Trophoblast cell (in vitro differentiated cells and primary cell): ENCODE measurements at regions not wholly inside any gene's neighbourhood (a gene's known extent, or its start where the extent isn't known, plus 50 kb on each side); places are given as distances from the start of the nearest gene placed in this dataset.

Experiments used
- DNase-seq, 2 donors: peaks; one replicate each; pipeline ENCODE4 v3.0.0-alpha.2; 2016
- H2AFZ ChIP-seq: 2 replicates; pipeline ENCODE4 v1.6.1; 2013; ENCODE audit warnings: low read length, moderate library complexity, mild to moderate bottlenecking; ENCODE audit not compliant: insufficient read depth, poor library complexity
- H2AK5ac ChIP-seq: 2 replicates; pipeline ENCODE4 v1.6.1; 2013; ENCODE audit warnings: mild to moderate bottlenecking, low read length
- H2BK120ac ChIP-seq: 2 replicates; pipeline ENCODE4 v1.6.1; 2013; ENCODE audit warnings: low read length, mild to moderate bottlenecking, moderate library complexity; ENCODE audit not compliant: insufficient read depth, poor library complexity
- H2BK12ac ChIP-seq: 2 replicates; pipeline ENCODE4 v1.6.1; 2013; ENCODE audit warnings: mild to moderate bottlenecking, low read length, moderate library complexity
- H2BK5ac ChIP-seq: 2 replicates; pipeline ENCODE4 v1.6.1; 2013; ENCODE audit warnings: low read length, low read depth, moderate library complexity, mild to moderate bottlenecking; ENCODE audit not compliant: poor library complexity
- H3K14ac ChIP-seq: 2 replicates; pipeline ENCODE4 v1.6.1; 2013; ENCODE audit warnings: mild to moderate bottlenecking, low read length
- H3K18ac ChIP-seq: 2 replicates; pipeline ENCODE4 v1.6.1; 2013; ENCODE audit warnings: mild to moderate bottlenecking, low read length
- H3K23ac ChIP-seq: 2 replicates; pipeline ENCODE4 v1.6.1; 2013; ENCODE audit warnings: low read length
- H3K27ac ChIP-seq: 2 replicates; pipeline ENCODE4 v1.5.1; 2013; ENCODE audit warnings: low read depth, mild to moderate bottlenecking, inconsistent platforms, low read length, moderate library complexity
- H3K27me3 ChIP-seq: 2 replicates; pipeline ENCODE4 v1.6.1; 2013; ENCODE audit warnings: inconsistent platforms, mild to moderate bottlenecking, low read length, moderate library complexity; ENCODE audit not compliant: insufficient read depth
- H3K36me3 ChIP-seq, 2 experiments: 1 replicate in 1 of 2; 2 replicates in 1 of 2; pipeline ENCODE4 v1.6.1; 2013; ENCODE audit warnings: low read length in 2 of 2, mild to moderate bottlenecking in 2 of 2, moderate library complexity in 1 of 2; ENCODE audit not compliant: insufficient read depth in 2 of 2, control insufficient read depth in 1 of 2
- H3K4ac ChIP-seq: 2 replicates; pipeline ENCODE4 v1.6.1; 2013; ENCODE audit warnings: low read depth, mild to moderate bottlenecking, low read length, moderate library complexity
- H3K4me1 ChIP-seq, 2 experiments: 1 replicate in 1 of 2; 2 replicates in 1 of 2; pipeline ENCODE4 v1.6.1; 2013; ENCODE audit warnings: low read length in 2 of 2, mild to moderate bottlenecking in 2 of 2, moderate library complexity in 1 of 2; ENCODE audit not compliant: insufficient read depth in 2 of 2, control insufficient read depth in 1 of 2
- H3K4me2 ChIP-seq: 2 replicates; pipeline ENCODE4 v1.6.1; 2013; ENCODE audit warnings: inconsistent platforms, mild to moderate bottlenecking, low read length, moderate library complexity
- H3K4me3 ChIP-seq: 2 replicates; pipeline ENCODE4 v1.5.1; 2013; ENCODE audit warnings: mild to moderate bottlenecking, low read depth, low read length, inconsistent platforms
- H3K79me1 ChIP-seq: one replicate; pipeline ENCODE4 v1.6.1; 2013; ENCODE audit warnings: low read length
- H3K79me2 ChIP-seq: 2 replicates; pipeline ENCODE4 v1.6.1; 2013; ENCODE audit warnings: low read length, mild to moderate bottlenecking; ENCODE audit not compliant: control insufficient read depth, insufficient read depth, poor library complexity
- H3K9ac ChIP-seq: 2 replicates; pipeline ENCODE4 v1.6.1; 2013; ENCODE audit warnings: mild to moderate bottlenecking, low read length
- H3K9me3 ChIP-seq: 2 replicates; pipeline ENCODE4 v1.6.1; 2013; ENCODE audit warnings: low read depth, mild to moderate bottlenecking, control low read depth, inconsistent platforms, low read length; ENCODE audit not compliant: insufficient read depth
- H4K12ac ChIP-seq: 2 replicates; pipeline ENCODE4 v1.6.1; 2013; ENCODE audit warnings: low read depth, mild to moderate bottlenecking, low read length, moderate library complexity
- H4K8ac ChIP-seq: 2 replicates; pipeline ENCODE4 v1.6.1; 2013; ENCODE audit warnings: low read depth, mild to moderate bottlenecking, low read length, moderate library complexity
- H4K91ac ChIP-seq: one replicate; pipeline ENCODE4 v1.6.1; 2013; ENCODE audit warnings: low read depth, mild to moderate bottlenecking, low read length, moderate library complexity
- WGBS: extraction: QIAGEN DNeasy Blood & Tissue Kit; methylation state at CpG from one replicate; pipeline ENCODE4 v1.1.7; 2013; ENCODE audit warnings: missing lambda C conversion rate; ENCODE audit not compliant: insufficient read length, insufficient coverage; ENCODE audit errors: extremely low coverage; 5-methylcytosine and 5-hydroxymethylcytosine counted together

DNA sequence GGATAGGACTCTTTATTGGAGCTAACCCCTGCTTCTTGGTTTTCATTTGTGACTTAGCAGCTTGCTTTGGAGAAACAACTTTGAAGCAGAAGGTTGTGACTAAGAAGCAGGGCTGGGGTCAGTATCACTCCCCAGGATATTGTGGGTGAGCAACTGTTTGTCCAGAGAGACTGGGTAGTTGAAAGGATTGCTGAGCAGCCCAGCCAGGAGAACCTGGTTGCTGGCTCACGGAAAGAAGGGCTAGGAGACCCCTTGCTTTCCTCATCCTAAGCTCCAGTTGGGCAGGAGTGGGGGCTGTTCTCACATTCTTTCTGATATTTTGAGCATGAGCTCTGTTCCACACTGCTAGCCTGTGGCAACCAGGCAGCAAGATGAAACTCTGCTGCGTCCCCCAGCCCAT is 151.2 kb downstream of the CBLN1 start:
- no peak overlapping the region for H2BK12ac ChIP-seq
- no peak overlapping the region for H3K4me2 ChIP-seq
- H3K23ac ChIP-seq = no peak overlapping the region
- H3K18ac ChIP-seq = no peak overlapping the region
- no peak overlapping the region for H3K4me3 ChIP-seq
- WGBS = no CpG with 5 or more reads among the region's 2 CpGs
- no peak overlapping the region for H4K8ac ChIP-seq
- no peaks in the 10 kb centered on the region for H3K4me1 ChIP-seq
- no peaks in the 10 kb centered on the region for H3K79me2 ChIP-seq
- no peaks in the 10 kb centered on the region for H3K9me3 ChIP-seq
- no peaks in the 10 kb centered on the region for H3K27me3 ChIP-seq
- no peak overlapping the region for H2AFZ ChIP-seq
- H2BK120ac ChIP-seq = no peak overlapping the region
- DNase-seq = no peak
- H4K12ac ChIP-seq = no peak overlapping the region
- no peaks in the 10 kb centered on the region for H3K36me3 ChIP-seq
- H3K79me1 ChIP-seq = no peaks in the 10 kb centered on the region
- H2BK5ac ChIP-seq = no peak overlapping the region
- no peak overlapping the region for H3K9ac ChIP-seq
- H3K4ac ChIP-seq = no peak overlapping the region
- H3K14ac ChIP-seq = no peak overlapping the region
- no peak overlapping the region for H3K27ac ChIP-seq
- no peak overlapping the region for H4K91ac ChIP-seq
- H2AK5ac ChIP-seq = no peak overlapping the region

GRCh38 chr16:49129935-49130334 is 151.7 kb downstream of the CBLN1 start:
- Histone ChIP-seq H3K14ac (no peak overlapping the region), H3K23ac (no peak overlapping the region), H2AK5ac (no peak overlapping the region), H2BK12ac (no peak overlapping the region), H3K9me3 (no peaks in the 10 kb centered on the region), H2AFZ (no peak overlapping the region), H3K9ac (no peak overlapping the region), H3K4ac (no peak overlapping the region), H3K36me3 (no peaks in the 10 kb centered on the region), H4K91ac (no peak overlapping the region), H3K4me1 (no peaks in the 10 kb centered on the region), H3K27ac (no peak overlapping the region), H3K18ac (no peak overlapping the region), H3K4me3 (no peak overlapping the region), H2BK5ac (no peak overlapping the region), H4K12ac (no peak overlapping the region), H3K27me3 (no peaks in the 10 kb centered on the region), H3K79me2 (no peaks in the 10 kb centered on the region), H3K79me1 (no peaks in the 10 kb centered on the region), H2BK120ac (no peak overlapping the region), H3K4me2 (no peak overlapping the region), H4K8ac (no peak overlapping the region)
- DNase-seq = no peak
- no CpG with 5 or more reads among the region's 1 CpG for WGBS

DNA sequence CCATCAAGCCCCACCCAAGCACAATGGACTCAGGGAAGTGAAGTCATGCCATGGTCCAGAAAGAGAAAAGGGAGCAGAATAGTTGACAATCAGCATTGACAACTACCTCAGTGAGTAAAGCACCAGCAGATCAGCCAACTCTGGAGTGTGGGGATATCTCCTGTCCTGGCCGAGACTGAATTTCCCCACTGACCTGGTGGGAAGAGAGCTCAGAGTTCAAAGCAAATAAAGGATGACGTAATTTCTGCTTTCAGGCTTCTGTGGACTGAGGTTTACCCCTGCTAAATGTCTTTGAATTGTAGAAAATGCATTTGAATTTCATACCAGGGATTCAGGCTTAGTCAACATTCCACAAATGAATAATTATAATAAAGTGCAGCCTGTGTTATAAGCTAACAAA is 152.9 kb downstream of the CBLN1 start:
- no peak overlapping the region for H4K8ac ChIP-seq
- no peak overlapping the region for H3K4ac ChIP-seq
- H3K18ac ChIP-seq = no peak overlapping the region
- H3K4me1 ChIP-seq = no peaks in the 10 kb centered on the region
- no peaks in the 10 kb centered on the region for H3K27me3 ChIP-seq
- no peak for DNase-seq
- H3K9ac ChIP-seq = no peak overlapping the region
- no peak overlapping the region for H3K23ac ChIP-seq
- H3K79me2 ChIP-seq = no peaks in the 10 kb centered on the region
- H3K79me1 ChIP-seq = no peaks in the 10 kb centered on the region
- H3K9me3 ChIP-seq = no peaks in the 10 kb centered on the region
- H3K14ac ChIP-seq = no peak overlapping the region
- H3K4me3 ChIP-seq = no peak overlapping the region
- H2AFZ ChIP-seq = no peak overlapping the region
- H3K4me2 ChIP-seq = no peak overlapping the region
- no peak overlapping the region for H2AK5ac ChIP-seq
- H2BK12ac ChIP-seq = no peak overlapping the region
- no CpG with 5 or more reads among the region's 2 CpGs for WGBS
- H3K36me3 ChIP-seq = no peaks in the 10 kb centered on the region
- no peak overlapping the region for H3K27ac ChIP-seq
- no peak overlapping the region for H2BK5ac ChIP-seq
- H4K91ac ChIP-seq = no peak overlapping the region
- no peak overlapping the region for H2BK120ac ChIP-seq
- H4K12ac ChIP-seq = no peak overlapping the region

- no peaks in the 10 kb centered on the region for H3K4me1 ChIP-seq
- H4K8ac ChIP-seq = no peak overlapping the region
- H3K27ac ChIP-seq = no peak overlapping the region
- H2BK5ac ChIP-seq = no peak overlapping the region
- H2BK120ac ChIP-seq = no peak overlapping the region
- no peaks in the 10 kb centered on the region for H3K36me3 ChIP-seq
- H3K23ac ChIP-seq = no peak overlapping the region
- H3K27me3 ChIP-seq = no peaks in the 10 kb centered on the region
- WGBS = no CpG with 5 or more reads among the region's 1 CpG
- H3K14ac ChIP-seq = no peak overlapping the region
- no peak overlapping the region for H3K18ac ChIP-seq
- no peak overlapping the region for H2AFZ ChIP-seq
- no peak overlapping the region for H3K9ac ChIP-seq
- H4K91ac ChIP-seq = no peak overlapping the region
- no peak overlapping the region for H2AK5ac ChIP-seq
- H3K9me3 ChIP-seq = no peaks in the 10 kb centered on the region
- H3K4me2 ChIP-seq = no peak overlapping the region
- no peaks in the 10 kb centered on the region for H3K79me1 ChIP-seq
- no peak overlapping the region for H3K4ac ChIP-seq
- no peak overlapping the region for H2BK12ac ChIP-seq
- H4K12ac ChIP-seq = no peak overlapping the region
- H3K79me2 ChIP-seq = no peaks in the 10 kb centered on the region
- H3K4me3 ChIP-seq = no peak overlapping the region
- no peak for DNase-seq
Observed at GRCh38 chr16:49127103-49127502, 154.5 kb downstream of the CBLN1 start.
